GM18870 (cell line): ENCODE measurements at regions not wholly inside any gene's neighbourhood (a gene's known extent, or its start where the extent isn't known, plus 50 kb on each side); places are given as distances from the start of the nearest gene placed in this dataset.
"Not testable (repeated sequence)": the region's sequence is repeated elsewhere in the genome, so short reads cannot be mapped to it uniquely, and the experiment has no call there.

ENCODE experiments used
- ATAC-seq: cut with Tn5 transposase; IDR thresholded peaks from one replicate; pipeline ENCODE4 v1.9.1; 2021; ENCODE audit warnings: moderate library complexity; ENCODE audit not compliant: unreplicated experiment

DNA sequence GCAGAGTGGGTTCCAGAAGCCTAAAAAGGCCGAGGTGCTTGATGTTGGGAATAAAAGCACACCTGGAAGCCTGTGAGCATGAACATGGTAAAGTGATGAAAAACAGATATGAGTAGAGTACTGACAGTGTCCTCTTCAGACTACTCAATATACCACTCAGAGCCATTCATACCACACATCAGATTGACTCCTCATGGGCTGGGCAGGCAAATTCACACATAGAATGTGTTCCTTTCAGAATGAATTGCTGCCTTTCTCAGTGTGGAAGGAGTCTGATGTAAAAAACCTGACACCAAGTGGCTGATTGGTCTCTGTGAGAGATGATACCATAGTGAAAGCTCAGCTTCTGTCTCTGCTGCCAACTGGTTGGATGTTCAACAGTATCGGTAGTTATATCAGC is 442.7 kb downstream of the RAPGEF2 start:
- ATAC-seq: no peak

GRCh38 chr4:159547645-159548308 is 444.9 kb downstream of the RAPGEF2 start:
- ATAC-seq: no peak

DNA sequence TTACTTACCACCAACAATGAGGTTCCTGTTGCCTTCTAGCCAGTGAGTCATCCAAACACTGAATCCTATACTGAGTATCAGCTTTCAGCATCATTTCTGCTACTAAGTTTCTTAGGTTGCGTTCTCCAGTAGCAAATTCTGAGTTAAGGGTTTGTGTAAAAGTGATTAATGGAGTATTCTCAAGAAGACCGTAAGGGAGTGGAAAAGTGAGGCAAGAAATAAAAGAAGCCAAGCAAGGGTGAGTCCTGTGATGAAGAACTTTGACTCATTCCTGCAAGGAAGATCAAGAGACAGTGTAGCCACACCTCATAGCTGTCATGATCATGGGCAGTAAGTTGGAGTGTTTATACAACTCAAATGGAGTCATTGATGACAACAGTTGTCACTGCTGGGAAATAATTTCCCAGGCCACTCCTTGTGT is 446.2 kb downstream of the RAPGEF2 start:
- ATAC-seq: no peak

DNA sequence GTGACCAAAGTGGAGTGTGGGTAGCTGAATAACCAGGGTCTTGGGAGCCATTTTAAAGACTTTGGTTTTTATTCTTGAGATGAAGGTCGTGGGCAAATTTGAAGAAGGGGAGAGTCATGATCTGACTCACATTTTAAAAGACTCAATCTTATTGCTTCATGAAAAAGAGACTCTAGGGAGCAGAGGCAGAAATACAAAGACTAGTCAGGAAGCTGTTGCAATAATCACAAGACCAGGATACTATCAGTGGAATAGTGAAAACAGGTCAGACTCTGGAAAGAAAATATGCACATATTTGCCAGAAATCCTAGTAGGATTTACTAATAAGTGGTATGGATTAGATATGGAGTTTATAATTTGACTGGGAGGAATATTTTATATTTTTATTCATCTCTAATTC is 448.4 kb downstream of the RAPGEF2 start:
- ATAC-seq: no peak

- ATAC-seq: no peak
Measured at GRCh38 chr4:159552979-159553768, 450.3 kb downstream of the RAPGEF2 start.

DNA sequence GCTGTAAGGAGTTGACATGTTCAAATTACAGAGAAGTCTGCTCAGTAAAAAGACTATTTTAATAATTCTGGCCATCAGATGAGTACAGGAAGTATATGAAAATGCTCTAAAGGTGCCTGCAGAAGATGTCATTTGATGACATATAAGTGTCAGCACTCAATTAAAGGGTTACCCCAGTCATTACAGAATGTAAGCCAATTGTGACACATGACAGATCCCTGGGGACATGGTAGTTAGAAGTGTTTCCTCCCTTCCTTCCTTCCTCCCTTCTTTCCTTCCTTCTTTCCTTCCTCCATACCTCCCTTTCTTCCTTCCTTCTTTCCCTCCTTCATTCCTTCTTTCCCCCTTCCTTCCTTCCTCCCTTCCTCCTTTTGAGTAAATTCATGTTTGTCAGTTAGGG is 453.0 kb downstream of the RAPGEF2 start:
- no peak for ATAC-seq

DNA sequence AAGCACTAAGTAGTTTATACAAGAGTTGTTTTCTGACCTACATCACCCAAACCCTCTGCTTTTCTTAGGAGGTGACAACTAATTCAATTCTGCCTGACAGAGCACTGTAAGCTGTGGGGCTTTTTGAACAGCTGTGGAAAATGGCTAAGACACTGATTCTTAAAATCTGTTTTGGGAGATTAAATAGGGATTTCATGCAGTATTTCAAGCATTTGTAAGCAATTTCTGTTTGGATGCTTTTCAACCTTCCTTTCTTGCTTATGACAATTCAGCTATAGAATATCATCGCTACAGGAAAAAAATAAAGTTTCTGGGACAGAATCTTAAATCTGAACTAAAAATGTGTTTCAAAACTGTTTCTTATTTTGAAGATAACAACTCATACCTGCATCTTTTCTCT is 459.5 kb downstream of the RAPGEF2 start:
- ATAC-seq: no peak

GRCh38 chr4:159563257-159563656 is 460.4 kb downstream of the RAPGEF2 start:
- no peak for ATAC-seq

GRCh38 chr4:159564615-159565014 is 461.7 kb downstream of the RAPGEF2 start:
- ATAC-seq: no peak

DNA sequence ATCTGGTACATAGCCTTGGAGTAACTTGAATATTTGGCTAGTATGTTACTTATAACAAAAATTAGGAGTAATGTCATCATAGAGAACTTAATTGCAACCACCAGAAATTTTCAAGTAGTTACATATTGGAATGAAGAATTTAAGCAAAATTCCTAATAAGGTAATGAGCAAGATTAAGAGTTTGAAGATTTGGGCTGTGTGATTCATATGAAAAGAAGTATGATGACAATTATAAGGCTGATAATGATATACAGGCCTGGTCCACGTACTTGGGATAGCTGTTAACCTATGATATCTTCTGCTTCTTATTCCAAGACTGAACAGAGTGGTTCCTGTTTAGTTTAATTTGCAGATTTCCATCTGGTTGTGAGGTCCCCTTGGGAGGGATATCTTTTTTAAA is 463.9 kb downstream of the RAPGEF2 start:
- no peak for ATAC-seq

DNA sequence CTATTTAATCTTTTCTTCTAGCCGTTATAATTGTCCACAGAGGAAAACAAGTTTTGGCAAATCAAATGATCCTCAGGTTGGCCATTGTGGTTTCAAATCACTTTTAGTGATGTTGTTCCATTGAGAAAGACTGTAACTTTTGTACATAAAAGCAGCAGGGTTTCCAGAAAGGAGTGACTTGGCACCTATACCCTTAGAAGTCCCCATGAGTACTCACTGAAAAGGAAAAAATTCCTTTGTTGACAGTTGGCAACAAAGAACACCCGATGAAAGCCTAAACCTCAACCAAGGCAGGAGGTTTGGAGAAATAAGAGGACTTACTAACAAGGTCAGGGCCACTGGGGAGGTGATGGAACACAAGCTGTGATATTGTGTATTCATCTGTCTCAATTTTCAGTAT is 474.4 kb downstream of the RAPGEF2 start:
- no peak for ATAC-seq

DNA sequence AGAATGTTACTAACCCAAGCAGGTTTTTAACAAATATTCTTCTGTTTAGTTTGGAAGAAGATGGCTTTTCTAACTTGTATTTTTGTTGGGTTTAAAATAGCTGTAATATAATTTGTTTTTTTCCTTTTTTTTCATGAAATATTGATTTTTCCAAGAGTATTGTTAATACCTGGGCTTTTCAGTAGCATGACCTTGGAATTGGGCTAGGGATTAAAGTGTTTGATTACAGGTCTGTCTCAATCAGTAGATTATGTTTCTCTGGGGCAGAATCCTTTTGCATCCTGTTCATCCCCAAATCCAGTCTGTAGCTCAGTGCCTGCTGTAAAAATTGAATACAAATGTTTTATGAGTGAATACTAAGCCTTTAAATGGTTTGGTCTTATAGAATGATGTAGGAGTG is 479.8 kb downstream of the RAPGEF2 start:
- ATAC-seq: no peak

DNA sequence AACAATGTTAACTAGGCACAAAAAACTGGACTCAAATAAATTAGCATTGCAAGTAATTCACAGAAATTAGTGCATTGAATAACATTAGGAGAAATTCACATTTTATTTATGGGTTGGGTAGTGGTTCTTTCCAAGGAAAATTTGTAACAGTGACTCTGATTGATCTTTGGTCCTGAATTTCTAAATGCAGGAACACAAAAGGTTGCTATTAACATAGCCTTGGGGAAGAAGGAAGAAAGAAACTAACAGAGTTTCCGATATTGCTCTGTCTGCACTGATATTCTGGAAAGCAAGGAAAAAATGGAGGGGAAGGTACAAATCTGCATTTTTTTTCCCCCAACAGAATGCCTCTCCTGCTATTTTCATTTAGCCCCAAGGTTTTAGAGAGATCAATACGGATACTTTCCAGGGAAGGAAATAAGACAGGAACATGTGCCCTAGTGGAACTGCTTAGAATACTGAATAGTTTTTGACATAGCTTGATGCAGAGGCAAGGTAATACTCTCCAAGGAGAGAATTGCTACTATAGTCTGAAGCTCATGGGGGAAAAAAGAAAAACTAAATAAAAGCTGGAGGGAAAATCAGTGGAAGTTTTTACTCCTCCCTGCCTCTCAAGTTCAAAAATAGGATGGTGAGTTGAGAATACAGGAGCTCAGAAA is 490.1 kb downstream of the RAPGEF2 start:
- ATAC-seq: no peak

DNA sequence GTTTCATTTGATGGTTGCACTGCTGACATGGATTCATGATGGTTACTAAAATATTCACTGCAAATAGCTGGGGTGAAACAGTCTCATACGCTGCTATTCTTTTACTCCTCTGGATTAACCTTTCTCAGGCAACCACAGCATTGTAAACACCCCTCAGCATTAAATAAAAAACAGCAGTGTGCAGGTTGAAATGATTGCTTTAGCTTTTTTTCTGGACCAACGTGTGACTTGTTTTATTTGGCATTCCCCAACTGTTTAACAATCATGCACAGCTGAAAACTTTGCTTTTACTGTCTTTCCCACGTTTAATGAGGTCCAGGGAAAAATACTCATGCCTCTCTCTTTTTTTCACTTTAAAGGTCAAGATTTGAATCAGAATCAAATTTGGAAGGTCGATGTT is 490.8 kb downstream of the RAPGEF2 start:
- ATAC-seq: no peak

GRCh38 chr4:159594576-159594975 is 491.7 kb downstream of the RAPGEF2 start:
- no peak for ATAC-seq

DNA sequence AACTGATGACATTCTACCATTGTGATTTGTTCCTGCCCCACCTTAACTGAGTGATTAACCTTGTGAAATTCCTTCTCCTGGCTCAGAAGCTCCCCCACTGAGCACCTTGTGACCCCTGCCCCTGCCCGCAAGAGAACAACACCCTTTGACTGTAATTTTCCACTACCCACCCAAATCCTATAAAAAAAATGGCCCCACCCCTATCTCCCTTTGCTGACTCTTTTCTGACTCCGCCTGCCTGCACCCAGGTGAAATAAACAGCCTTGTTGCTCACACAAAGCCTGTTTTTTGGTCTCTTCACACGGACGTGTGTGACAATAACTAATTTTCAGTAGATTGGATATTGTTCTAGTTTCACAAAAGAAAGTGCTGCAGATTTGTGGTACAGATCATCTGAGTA is 492.2 kb downstream of the RAPGEF2 start:
- ATAC-seq: not testable (repeated sequence)

- ATAC-seq: no peak
Measured at GRCh38 chr4:159598602-159599001, 495.7 kb downstream of the RAPGEF2 start.

DNA sequence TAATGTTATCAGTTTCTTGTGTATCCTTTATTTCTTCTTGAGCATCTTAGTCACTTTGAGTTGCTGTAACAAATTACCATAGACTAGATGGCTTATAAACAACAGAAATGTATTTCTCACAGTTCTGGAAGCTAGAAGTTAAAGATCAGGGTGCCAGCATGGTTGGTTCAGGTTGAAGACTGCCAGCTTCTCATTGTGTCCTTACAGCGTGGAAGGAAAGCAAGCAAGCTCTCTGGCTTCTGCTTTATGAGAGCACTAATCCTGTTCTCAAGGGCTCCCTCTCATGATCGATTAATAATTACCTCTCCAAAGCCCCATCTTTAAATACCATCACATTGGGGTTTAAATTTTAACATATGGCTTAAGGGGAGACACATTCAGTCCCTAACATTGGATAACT is 497.2 kb downstream of the RAPGEF2 start:
- no peak for ATAC-seq

GRCh38 chr4:159604781-159605180 is 501.9 kb downstream of the RAPGEF2 start:
- no peak for ATAC-seq

DNA sequence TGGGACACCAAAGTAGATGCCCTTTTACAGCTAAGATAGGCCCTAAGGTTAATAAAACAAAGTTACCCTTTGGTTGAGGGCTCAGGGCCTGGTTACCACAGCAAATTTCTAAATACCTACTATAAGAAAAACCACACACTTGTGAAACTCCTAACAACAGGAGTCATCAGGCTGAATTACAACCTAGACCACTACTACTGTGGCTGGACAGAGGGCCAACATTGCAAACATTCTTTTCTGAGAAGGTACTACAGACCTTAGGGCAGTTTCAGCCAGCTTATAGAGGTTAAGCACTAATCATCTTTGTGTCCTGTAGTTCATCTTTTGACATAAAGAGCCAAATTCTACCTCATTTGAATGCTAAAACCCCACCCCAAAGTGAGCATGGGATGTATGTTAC is 504.0 kb downstream of the RAPGEF2 start:
- ATAC-seq: no peak

DNA sequence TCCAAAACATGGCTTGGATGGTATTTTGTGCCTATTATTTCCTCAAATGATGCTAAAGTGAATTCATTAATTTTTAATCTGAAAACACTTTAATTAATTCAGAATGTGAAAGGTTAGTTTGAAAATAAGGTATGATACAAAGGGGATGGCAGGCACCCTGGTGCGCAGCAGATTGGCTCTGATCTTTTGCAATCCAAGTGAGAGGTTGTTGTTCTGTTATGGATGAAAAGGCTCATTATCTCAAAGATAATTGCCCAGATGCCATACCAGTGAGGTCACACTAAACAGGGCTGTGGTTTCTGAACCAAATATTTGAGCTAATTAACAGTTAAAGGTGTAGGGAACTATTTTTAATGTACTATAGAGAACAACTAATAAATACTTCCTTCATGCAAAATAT is 504.9 kb downstream of the RAPGEF2 start:
- ATAC-seq: no peak

- no peak for ATAC-seq
Measured at GRCh38 chr4:159608436-159608835, 505.6 kb downstream of the RAPGEF2 start.
